HG03108 (cell line): ENCODE measurements at regions not wholly inside any gene's neighbourhood (a gene's known extent, or its start where the extent isn't known, plus 50 kb on each side); places are given as distances from the start of the nearest gene placed in this dataset.
"Not testable (repeated sequence)": the region's sequence is repeated elsewhere in the genome, so short reads cannot be mapped to it uniquely, and the experiment has no call there.

ENCODE experiments used
- ATAC-seq: cut with Tn5 transposase; IDR thresholded peaks from one replicate; pipeline ENCODE4 v1.9.1; 2021; ENCODE audit warnings: moderate library complexity; ENCODE audit not compliant: unreplicated experiment

DNA sequence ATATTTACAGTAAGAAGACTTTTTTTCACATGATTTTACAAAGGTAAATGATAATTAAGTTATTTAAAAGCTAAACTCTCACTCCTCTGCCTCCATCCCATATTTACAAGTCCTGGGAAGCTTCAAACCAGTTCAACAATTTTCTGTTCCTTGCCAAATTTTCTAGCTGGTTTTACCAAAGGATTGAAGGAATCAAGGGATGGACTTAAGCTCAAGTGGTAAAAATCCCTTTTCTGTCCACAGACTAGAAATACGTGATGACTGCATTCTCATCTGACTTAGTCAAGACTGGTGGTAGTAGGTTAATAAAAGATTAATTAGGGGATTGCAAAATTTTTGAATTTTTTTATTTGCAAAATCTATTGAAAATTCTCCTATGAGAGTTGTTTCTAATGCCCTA lies 297.3 kb downstream of the MTX2 start:
- ATAC-seq, result no peak

DNA sequence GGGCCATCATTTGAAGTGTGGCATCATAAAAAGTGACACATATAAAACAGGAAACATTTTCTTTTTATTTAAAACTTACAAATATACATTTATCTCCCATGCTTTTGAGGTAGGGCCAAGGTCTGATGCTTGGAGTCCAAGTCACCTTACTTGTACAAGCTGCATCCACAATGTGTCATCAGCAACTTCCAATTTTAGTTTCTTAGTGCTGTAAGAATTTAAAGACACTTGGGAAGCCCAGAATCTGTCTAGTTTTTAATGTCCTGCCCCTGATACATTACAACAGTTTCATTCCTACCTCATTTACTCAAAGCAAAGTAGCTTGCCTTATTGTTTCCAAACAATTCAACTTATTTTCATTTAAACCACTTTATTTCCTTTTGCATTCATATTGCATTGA lies 297.7 kb downstream of the MTX2 start:
- no peak for ATAC-seq

DNA sequence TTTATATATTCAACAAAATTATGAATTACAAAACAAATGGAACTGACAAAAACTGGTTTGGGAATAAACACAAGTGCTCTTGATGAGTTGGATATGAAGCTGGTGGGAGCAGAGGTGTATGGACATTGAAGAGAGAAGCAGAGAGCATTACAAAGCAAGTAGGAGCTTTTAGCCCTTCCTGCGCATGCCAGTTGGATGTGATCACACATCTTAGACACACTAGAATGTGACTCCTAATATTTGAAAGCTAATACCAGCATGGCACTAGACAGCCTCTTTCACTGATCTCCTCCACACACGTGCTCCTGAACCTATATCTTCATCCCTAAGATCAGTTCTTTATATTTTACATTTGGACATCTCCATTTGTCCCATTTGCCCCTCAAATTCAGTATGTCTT lies 298.1 kb downstream of the MTX2 start:
- ATAC-seq, result no peak

DNA sequence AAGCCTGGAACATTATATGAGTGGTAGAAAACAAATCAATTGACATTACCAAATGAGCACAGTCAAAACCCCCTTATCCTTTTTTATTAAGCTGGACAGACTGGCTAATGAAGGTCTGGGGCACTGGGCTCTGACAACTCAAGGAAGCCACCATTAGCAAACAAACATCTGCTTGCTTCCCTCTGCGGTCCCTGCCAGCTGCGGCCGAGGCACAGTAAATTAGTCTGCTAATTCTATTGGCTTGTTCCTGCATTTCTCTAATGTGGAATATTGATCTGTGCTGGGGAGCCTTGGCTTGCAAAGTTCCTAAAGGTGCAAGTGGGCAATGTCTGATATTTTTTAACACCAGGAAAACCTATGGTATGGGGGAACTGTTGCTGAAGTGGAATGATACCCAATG lies 300.3 kb downstream of the MTX2 start:
- ATAC-seq, result no peak

DNA sequence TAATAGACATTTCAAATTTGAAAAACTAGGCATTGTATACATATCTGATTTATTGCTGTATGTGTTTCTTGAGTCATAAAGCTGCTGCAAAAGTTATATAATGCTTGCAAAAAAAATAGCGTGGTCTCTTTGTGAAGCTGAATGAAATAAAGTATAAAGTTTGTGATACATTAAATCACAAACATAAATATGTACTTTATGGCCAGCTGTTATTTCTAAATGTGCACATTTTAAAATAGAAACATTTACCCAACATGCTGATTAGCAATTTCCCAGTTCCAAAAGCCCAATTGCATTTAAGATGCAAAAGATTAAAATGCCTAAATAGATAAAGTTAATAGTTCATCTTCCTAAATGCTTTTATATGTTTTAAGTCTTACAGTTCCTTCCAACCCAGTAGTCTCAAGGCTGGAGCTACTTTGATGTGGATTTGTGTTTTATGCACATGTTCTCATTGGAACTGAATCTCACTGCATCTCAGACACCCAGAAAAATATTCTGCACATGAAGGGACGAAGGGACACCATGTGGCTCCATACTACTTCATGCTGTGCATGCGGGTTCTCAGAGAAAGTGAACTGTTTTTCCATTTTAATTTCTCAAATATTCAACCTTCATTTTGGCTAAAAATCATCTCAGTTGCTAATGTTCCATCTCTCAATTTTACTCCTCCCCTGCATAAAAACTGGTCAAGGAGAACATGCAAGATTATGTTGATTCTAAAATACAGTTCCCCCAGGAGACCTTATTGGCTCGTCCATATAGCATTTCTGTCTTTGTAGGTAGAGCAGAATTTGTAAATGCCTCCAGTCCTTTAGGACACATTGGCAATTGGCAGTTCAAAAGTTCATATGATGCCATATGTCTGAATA lies 304.6 kb downstream of the MTX2 start:
- ATAC-seq, result no peak

DNA sequence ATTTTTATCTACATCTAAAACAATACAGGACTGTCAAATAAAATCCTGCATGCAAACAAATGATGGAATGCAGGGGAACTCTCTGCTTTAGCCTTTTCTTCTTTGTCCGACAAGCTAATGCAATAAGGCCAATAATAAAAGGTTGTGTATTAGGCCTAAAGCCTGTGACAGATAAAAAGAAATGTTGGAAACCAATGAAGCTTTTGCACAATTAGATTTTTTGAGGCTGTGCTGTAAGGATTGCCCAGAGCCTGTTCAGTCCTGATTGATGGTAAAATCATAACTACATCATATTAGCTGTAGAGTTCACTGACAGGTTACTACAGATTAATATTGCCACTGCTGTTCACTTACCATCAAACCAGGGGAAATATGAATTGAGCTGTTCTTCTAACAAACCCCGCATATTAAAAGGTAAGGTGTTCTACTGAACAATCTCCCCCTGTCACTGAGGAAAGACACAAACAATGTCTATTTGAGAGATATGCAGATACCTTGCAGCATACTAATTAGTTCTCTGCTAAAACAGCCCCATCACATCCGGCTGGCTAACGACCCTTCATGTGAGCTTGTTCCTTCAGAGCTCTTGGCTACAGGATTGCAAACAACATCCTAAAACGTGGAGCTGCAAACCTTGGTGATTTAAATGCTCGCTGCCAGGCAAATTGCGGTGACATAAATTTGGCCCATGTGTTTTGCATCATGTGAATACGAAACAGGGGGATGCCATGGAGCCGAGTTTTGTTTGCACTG lies 305.4 kb downstream of the MTX2 start:
- ATAC-seq, result no peak

DNA sequence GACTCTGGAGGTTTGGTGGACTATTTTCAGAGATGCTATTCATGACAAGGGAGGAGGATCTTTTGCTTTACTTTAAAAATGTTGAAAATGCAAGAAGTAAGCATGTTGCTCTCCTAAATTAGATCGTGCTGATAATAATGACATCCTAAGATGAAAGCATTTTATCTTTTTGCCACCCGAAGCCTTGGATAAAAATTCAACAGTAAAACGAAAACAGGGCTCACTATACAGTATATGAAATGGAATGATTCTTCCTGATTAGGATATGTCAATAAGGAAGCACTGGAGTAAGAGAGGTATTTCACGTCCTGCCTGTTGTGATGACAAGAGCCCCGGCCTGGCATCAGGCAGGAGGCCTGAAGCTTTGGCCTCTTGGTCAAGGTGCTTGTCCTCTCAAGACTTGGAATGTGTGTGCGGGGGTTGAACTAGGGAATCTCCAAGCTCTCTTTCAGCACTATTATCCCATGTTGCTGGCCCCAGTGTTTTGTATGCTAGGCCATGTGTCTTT lies 306.0 kb downstream of the MTX2 start:
- ATAC-seq, result no peak

DNA sequence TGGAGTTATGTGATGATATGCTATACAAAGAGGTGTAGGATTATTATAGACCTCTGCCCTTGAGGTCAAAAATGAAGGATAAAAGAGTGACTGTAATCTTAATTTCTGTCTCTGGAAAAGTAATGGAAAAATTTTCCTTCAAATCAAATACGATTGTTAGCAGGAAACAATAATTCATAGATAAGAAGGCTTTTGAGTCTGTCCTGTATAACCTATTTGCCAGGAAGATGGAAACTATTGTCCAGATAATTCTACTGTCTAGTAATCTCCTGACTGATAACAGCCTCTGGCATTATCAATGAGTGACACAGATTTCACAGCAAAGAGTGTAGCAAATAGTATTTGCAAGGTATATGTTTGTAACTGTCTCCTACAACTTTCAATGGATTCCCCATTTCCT lies 307.8 kb downstream of the MTX2 start:
- ATAC-seq, result no peak

DNA sequence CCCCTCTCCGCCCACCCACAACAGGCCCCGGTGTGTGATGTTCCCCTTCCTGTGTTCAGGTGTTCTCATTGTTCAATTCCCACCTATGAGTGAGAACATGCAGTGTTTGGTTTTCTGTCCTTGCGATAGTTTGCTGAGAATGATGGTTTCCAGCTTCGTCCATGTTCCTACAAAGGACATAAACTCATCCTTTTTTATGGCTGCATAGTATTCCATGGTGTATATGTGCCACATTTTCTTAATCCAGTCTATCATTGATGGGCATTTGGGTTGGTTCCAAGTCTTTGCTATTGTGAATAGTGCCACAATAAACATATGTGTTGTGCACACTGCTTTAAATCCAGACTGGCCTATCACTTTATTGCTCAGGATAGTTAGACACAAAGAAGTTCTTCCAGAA lies 309.1 kb downstream of the MTX2 start:
- not testable (repeated sequence) for ATAC-seq

DNA sequence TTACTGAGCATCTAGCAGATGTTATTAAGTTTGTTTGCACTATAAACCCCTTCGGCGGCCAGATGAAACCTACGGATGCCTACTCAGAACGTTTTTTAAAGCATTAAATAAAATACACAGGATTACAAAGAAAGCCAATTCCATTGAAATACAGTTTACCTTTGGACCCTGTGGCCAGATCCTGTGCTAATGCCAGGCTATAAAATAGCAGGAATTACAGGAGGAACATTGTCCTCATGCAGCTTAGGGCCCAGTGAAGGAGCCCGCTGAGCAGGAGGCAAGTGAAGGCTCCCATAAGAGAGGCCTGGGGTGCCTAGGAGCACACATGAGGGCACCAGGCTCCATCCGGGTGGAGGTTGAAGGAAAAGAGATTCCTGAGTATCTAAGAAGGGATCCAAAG lies 310.4 kb downstream of the MTX2 start:
- no peak for ATAC-seq

DNA sequence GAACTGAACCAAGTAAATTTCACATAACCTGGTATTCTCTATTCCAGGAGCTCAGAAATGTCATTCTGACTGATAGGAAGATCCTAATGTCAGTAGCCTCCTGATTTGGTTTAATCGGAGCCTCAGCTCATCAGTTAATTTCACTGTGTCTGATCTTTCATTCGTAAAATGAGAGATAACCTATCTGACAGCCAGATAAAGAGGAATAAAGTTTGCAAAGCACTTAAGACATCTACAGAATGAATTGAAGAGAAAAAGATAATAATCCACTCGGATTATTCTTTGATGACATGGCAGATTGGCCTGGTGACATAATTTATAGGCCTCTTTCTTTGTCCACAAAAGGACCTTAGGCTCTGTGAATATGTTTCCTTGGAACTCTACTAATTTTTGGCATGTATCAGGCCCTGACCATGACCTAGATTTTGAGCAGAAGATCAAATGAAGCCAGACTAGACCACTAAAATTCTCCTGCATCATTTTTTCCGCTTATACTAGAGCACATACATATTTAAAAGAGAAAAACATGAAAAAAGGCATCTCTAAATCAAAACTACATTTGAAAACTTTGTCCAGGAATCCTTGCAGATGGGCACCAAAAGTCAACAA lies 312.4 kb downstream of the MTX2 start:
- no peak for ATAC-seq

DNA sequence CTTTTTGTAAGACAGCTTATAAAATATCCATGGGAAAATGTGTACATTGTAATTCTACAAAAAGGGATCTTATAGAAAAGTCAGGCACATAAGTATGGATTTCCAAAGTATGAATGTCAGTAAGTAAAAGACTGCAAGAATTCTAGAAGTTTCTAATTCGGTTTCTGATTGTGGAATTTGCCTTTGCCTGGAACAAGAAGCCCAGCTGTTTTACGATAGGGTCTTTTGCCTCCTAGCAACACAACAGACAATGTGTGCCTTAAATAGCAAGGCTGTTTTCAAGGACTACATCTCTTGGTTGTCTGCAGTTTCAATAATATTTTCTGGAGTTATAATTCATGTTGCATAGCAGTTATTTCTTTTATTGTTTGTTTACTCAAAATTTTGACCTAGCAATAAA lies 312.9 kb downstream of the MTX2 start:
- no peak for ATAC-seq

DNA sequence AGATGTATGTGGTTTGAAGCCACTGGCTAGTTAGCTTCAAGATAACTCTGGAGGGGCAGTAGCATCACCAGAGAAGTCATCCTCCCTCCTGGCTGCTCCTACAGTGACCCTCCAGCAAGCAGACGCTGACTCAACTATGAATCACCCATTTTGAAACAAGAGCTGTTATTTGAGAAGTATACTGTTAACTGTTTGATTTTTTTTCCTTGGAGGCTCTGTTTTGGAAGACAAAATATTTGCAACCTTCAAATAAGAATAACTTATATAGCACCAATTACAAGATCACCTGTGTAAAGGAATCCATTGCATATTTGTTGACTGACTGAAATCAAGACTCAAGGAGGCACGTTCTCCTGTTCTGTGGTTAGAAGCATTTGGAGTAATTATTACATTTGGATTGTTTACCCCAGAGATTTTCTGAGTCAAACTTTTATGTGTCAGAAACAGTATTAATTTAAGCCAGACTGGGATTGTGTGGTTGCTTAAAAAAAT lies 313.8 kb downstream of the MTX2 start:
- no peak for ATAC-seq

DNA sequence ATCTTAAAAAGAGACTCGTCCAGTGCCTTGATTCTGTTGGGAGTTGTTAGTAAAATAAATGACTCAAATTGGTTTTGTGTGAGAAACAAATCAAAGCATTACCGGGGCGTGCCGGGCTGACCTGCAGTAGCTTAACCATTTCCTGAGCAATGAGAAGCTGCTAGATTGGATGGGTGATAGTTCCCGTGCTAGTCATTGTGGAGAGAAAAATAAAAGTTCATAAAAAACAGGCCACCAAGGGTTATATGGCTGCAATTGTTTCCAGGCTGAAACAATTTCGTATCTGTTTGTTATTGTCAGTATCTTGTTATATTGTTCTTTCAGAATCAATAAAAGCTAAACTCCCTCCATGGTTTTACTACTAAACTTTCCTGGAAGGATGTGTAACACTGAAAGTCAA lies 314.4 kb downstream of the MTX2 start:
- ATAC-seq, result no peak

DNA sequence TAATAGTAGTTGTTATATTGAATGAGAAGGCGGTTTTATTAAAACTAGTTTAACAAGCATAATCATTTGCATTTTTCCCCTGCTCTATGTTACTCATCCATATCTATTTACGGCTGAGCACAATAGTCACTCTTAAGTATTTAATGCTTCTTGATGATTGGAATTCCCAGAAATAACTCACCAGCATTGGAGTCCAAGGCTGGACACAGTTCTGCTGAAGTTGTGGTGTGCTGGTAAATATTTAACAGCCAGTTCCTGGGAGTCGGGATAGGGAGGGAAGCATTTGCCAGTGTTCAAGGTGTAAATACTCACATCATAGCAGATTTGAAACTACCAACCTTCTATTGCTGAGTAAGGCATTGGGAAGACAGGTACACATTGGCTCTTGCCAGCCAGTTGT lies 315.1 kb downstream of the MTX2 start:
- no peak for ATAC-seq

DNA sequence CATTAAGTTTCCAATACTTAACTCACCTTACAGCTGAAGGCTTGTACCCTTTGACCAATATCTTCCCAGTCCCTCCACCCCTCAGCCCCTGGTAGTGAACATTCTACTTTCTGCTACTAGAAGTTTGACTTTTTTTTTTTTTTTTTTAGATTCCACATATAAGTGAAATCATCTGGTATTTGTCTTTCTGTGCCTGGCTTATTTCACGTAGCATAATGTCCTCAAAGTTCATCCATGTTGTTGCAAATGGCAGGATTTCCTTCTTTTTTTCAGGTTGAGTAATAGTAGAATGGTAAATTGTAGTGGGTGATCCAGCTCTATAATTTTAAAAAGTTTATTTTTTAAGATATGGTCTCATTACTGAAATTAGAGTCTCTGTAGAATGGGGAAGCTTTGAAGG lies 316.0 kb downstream of the MTX2 start:
- ATAC-seq, result no peak

DNA sequence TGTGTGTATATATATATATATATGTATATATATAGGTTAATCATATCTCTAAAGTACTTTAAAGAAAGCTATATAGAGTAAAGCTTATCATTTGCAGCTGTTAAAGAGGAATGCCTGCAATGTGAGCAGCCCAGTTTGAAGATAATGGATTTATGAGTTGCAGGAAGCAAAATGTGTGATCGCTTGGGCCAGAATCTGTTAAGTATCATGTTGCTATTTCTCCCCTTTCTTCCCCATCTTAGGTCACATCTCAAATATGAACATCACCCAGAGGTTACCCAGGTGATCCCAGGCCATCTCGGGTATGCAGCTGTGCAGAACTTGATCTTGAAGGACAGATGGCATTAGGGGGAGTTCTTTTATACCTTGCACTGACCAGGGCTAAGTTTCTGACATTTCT lies 316.5 kb downstream of the MTX2 start:
- no peak for ATAC-seq

DNA sequence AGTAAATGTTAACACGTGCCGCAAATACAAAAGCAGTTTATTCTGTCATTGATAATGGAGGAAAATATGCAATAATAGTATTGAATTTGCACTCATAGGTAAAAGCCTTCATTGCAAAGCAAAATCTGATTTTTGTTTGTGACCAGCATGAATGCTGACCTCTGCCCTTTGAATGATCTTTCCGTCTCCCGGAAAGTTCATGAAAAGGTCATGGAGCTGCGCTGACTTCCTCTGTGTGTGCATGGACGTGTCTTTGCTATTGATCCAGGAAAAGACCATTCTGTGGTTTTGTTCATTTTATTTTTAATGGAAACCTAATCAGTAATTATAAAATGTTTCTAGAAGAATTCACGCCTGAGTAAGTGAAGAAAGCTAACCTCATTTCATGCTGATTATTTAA lies 320.0 kb downstream of the MTX2 start:
- no peak for ATAC-seq

DNA sequence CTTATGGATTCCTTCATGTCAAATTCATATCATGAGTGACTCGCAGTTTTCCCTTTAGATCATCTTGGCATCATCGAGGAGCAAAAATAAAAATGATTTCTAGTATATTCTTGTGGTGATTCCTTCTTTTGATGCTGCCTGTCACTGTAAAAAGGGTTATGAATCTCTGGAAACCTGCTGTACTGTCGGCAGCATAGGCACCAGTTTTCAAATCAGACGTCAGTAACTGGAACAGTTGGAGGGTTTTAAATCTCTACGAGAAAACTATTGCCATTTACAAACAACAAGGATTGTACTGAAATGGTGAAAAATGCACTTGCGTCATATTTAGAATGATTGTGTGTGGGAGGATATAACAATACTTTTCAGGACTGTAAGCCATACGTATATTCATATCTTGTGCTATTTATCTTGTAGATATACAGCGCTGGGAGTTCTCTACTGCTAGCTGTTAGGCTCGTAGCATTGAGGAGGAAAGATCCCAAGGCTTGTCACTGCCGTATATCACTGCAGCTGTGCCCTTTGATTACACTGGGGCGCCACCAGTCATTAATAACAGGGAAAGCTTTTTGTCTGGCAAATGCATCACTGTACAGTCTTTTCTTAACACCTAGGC lies 320.7 kb downstream of the MTX2 start:
- no peak for ATAC-seq

DNA sequence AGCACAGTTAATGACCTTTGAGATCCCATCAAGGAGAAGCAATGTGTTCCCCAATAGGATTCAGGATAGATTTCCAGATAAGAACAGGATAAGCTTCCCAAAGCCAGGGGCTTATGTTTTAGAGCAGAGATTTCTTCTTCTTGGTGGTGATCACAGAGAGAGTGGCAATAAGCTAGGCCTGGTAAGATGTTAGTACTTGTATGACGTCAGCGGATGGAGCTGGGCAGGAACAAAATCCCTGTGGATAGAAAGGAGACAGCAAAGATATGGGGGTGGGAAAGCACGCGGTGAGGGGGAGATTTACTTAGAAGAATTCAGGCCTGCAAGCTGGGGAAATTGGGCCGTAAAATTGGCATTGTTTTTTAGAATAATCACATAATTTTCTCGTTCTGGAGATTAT lies 323.0 kb downstream of the MTX2 start:
- no peak for ATAC-seq

DNA sequence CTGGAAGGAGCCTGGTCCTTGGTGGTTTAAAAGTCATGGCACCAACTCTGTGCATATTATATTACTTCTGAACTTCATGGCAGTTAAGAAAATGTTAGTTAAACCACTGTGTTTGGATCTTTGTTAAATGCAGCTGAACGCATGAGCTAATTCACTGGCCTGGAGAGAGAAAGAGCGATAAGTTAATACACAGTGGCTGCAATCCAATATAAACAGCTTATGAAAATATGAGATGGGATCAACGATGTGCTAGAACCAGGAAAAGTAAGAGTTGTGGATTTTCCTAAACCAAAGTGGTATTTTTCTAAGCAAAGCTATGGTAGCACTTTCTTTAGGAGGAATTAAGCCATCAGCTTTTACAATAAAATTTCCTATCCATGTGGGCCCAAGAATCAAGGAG lies 326.7 kb downstream of the MTX2 start:
- no peak for ATAC-seq
